MM.1S (cell line): ENCODE measurements at regions not wholly inside any gene's neighbourhood (a gene's known extent, or its start where the extent isn't known, plus 50 kb on each side); places are given as distances from the start of the nearest gene placed in this dataset.

Experiments
- DNase-seq: peaks from one replicate; pipeline ENCODE4 v3.0.0-alpha.2; 2015
- H2AFZ ChIP-seq: fragments of 300-600 bp; sonication (generic); 2 replicates; pipeline ENCODE4 v1.6.0; 2016; ENCODE audit warnings: antibody characterized with exemption, low read length
- H3F3A ChIP-seq: fragments of 300-600 bp; sonication (generic); 2 replicates; pipeline ENCODE4 v1.6.1; 2016; ENCODE audit warnings: mild to moderate bottlenecking, antibody characterized with exemption, low read length, moderate library complexity, mixed read lengths; ENCODE audit not compliant: insufficient read depth
- H3K27ac ChIP-seq: fragments of 300-600 bp; sonication (generic); 2 replicates; pipeline ENCODE4 v1.5.1; 2016; ENCODE audit warnings: mild to moderate bottlenecking, low read length
- H3K27me3 ChIP-seq: fragments of 300-600 bp; sonication (generic); replicated peaks from 2 replicates; pipeline ENCODE4 v1.6.0; 2016; ENCODE audit warnings: low read length; ENCODE audit not compliant: insufficient read depth
- H3K36me3 ChIP-seq: fragments of 300-600 bp; sonication (generic); replicated peaks from 2 replicates; pipeline ENCODE4 v1.6.1; 2016; ENCODE audit warnings: mild to moderate bottlenecking, low read length, mixed read lengths; ENCODE audit not compliant: insufficient read depth
- H3K4me1 ChIP-seq: fragments of 300-600 bp; sonication (generic); 2 replicates; pipeline ENCODE4 v1.6.1; 2016; ENCODE audit warnings: low read length, mixed read lengths
- H3K4me2 ChIP-seq: fragments of 300-600 bp; sonication (generic); 2 replicates; pipeline ENCODE4 v1.6.0; 2016; ENCODE audit warnings: low read depth, low read length
- H3K4me3 ChIP-seq: fragments of 300-600 bp; sonication (generic); 2 replicates; pipeline ENCODE4 v1.5.1; 2016; ENCODE audit warnings: low read length, mixed read lengths
- H3K79me2 ChIP-seq: fragments of 300-600 bp; sonication (generic); 2 replicates; pipeline ENCODE4 v1.6.1; 2016; ENCODE audit warnings: mixed run types, low read length, mixed read lengths
- H3K9ac ChIP-seq: fragments of 300-600 bp; sonication (generic); 2 replicates; pipeline ENCODE4 v1.6.1; 2016; ENCODE audit warnings: low read length, mixed read lengths
- H3K9me2 ChIP-seq: fragments of 300-600 bp; sonication (generic); replicated peaks from 2 replicates; pipeline ENCODE4 v1.6.1; 2016; ENCODE audit warnings: mild to moderate bottlenecking, low read length, mixed read lengths; ENCODE audit not compliant: insufficient read depth
- H3K9me3 ChIP-seq: fragments of 300-600 bp; sonication (generic); replicated peaks from 2 replicates; pipeline ENCODE4 v1.6.1; 2016; ENCODE audit warnings: mild to moderate bottlenecking, low read length, mixed read lengths; ENCODE audit not compliant: insufficient read depth
- H4K20me1 ChIP-seq: fragments of 300-600 bp; sonication (generic); 2 replicates; pipeline ENCODE4 v1.6.1; 2016; ENCODE audit warnings: mild to moderate bottlenecking, low read length, moderate library complexity, mixed read lengths; ENCODE audit not compliant: insufficient read depth
- EZH2 ChIP-seq: fragments of 300-600 bp; sonication (generic); optimal IDR thresholded peaks from 2 replicates; pipeline ENCODE3; 2017; ENCODE audit warnings: low read depth, mild to moderate bottlenecking, antibody characterized with exemption, low read length, mixed read lengths
- EZH2phosphoT487 ChIP-seq: fragments of 300-600 bp; sonication (generic); IDR thresholded peaks from 2 replicates; pipeline ENCODE4 v1.6.1; 2018; ENCODE audit warnings: antibody characterized with exemption, low read length
- TF ChIP-seq, protein P1 (sequence below): fragments of 300-600 bp; sonication (generic); IDR thresholded peaks from 2 replicates; pipeline ENCODE4 v1.5.1; 2016; ENCODE audit warnings: antibody characterized with exemption, low read length, mixed read lengths

DNA sequence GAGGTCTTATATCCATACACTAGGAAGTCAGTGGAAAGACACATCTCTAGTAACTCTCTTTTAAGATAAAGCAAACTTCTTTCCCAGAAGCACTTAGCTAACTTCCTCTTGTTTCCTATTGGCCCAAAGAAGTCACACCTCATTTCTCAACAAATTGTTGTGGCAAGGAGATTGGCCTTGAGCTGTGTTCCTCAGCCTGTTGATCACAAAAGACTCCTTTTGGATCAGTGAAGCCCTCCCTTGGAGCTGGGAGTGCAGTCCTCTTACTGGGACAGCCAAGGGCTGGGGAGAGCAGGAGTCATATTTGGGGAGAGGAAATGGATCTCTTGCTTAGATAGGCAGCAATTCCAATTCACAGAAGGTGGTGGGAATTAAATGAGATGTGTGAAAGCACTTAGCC, 51.2 kb upstream of the DAPL1 start:
- no peak overlapping the region for H3K9ac ChIP-seq
- no peaks in the 10 kb centered on the region for H3K4me1 ChIP-seq
- DNase-seq = no peak
- no peak overlapping the region for H3K27ac ChIP-seq
- H3K79me2 ChIP-seq = no peaks in the 10 kb centered on the region
- no peak overlapping the region for H2AFZ ChIP-seq
- TF ChIP-seq EZH2phosphoT487 (no peak), EZH2 (no peak)
- TF ChIP-seq, protein P1, sequence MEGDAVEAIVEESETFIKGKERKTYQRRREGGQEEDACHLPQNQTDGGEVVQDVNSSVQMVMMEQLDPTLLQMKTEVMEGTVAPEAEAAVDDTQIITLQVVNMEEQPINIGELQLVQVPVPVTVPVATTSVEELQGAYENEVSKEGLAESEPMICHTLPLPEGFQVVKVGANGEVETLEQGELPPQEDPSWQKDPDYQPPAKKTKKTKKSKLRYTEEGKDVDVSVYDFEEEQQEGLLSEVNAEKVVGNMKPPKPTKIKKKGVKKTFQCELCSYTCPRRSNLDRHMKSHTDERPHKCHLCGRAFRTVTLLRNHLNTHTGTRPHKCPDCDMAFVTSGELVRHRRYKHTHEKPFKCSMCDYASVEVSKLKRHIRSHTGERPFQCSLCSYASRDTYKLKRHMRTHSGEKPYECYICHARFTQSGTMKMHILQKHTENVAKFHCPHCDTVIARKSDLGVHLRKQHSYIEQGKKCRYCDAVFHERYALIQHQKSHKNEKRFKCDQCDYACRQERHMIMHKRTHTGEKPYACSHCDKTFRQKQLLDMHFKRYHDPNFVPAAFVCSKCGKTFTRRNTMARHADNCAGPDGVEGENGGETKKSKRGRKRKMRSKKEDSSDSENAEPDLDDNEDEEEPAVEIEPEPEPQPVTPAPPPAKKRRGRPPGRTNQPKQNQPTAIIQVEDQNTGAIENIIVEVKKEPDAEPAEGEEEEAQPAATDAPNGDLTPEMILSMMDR = no peak
- no peak overlapping the region for H3K4me2 ChIP-seq
- no peaks in the 10 kb centered on the region for H3K36me3 ChIP-seq
- no peaks in the 10 kb centered on the region for H4K20me1 ChIP-seq
- H3F3A ChIP-seq = no peaks in the 10 kb centered on the region
- no peaks in the 10 kb centered on the region for H3K9me3 ChIP-seq
- no peak overlapping the region for H3K4me3 ChIP-seq
- no peaks in the 10 kb centered on the region for H3K27me3 ChIP-seq
- no peaks in the 10 kb centered on the region for H3K9me2 ChIP-seq

DNA sequence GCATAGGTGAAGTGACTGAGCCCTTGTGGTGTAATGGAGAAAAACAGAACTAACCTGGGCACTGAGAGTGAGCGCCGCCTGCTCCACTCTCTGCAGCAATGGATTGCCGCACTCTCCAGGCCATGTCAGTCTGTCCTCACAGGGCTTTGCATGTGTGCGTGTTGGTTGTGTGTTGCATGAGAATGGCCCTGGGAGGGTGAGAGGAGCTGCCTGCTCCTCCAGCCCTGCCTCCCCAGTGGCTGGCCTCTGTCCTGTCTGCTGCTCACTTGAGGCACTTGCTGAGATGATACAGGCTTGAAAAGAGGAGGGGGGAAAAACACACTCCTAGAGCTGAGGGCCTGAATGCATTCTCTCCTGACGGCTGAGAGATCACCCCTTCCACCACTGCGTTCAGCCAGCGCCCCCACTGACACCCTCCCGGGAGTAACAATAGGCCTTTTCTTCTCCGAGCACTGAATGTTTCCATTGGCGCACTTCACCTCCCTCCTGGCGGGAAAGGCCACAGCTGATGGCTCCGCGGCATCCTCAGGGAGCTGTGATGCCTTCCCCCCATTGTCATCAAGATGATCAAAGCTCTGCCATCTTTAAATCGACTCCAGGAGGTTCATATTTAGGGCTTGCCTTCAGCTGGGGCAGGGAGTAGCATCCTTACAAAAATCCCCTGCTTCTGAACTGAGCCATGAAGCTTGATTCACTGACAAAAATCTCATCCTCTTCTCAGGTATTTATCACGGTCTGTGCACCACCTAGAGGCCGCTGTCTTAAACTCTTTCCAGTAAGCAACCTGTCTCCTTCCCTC, 49.9 kb upstream of the DAPL1 start:
- no peak overlapping the region for H3K27ac ChIP-seq
- H3K27me3 ChIP-seq = no peaks in the 10 kb centered on the region
- H3K9ac ChIP-seq = no peak overlapping the region
- no peak overlapping the region for H2AFZ ChIP-seq
- no peaks in the 10 kb centered on the region for H3F3A ChIP-seq
- DNase-seq = peak; percentile 43
- no peaks in the 10 kb centered on the region for H3K4me1 ChIP-seq
- H4K20me1 ChIP-seq = no peaks in the 10 kb centered on the region
- TF ChIP-seq, protein P1 = peak; percentile 49
- TF ChIP-seq EZH2phosphoT487 = no peak
- H3K9me3 ChIP-seq = no peaks in the 10 kb centered on the region
- H3K4me3 ChIP-seq = no peak overlapping the region
- no peaks in the 10 kb centered on the region for H3K79me2 ChIP-seq
- no peaks in the 10 kb centered on the region for H3K9me2 ChIP-seq
- no peak overlapping the region for H3K4me2 ChIP-seq
- no peaks in the 10 kb centered on the region for H3K36me3 ChIP-seq
